ENCODE measurements at regions not wholly inside any gene's neighbourhood (a gene's known extent, or its start where the extent isn't known, plus 50 kb on each side); places are given as distances from the start of the nearest gene placed in this dataset.
"Not testable (repeated sequence)": the region's sequence is repeated elsewhere in the genome, so short reads cannot be mapped to it uniquely, and the experiment has no call there.

DNA sequence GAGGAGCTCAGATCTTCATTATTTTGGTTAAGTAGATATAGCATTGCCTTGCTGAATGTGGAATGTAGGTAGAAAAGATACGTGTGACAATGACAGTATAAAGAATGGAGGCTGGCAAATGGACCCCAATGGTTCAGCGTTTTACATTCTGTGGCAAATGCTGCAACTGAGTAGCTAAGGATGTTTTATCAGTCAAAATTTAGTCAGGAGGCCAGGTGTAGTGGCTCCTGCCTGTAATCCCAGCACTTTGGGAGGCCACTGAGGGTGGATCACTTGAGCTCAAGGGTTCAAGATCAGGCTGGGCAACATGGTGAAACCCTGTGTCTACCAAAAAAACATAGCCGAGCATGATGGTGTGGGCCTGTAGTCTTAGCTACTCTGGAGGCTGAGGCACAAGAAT is 120.5 kb upstream of the GHITM start:
- Histone ChIP-seq H3K4me2 (ENCODE audit: low read length) (no peak overlapping the region), H3K4me3 (replicated peaks in 1 of 2; ENCODE audit: low read depth in 1 of 2, low read length in 2 of 2) (no peak overlapping the region), H3K4me1 (ENCODE audit: control insufficient read depth in 1 of 2, insufficient read depth in 2 of 2, low read length in 2 of 2) (no peaks in the 10 kb centered on the region), H3K79me2 (ENCODE audit: insufficient read depth, low read length) (no peaks in the 10 kb centered on the region), H3K36me3 (ENCODE audit: control insufficient read depth in 1 of 2, insufficient read depth in 2 of 2, low read length in 2 of 2) (no peaks in the 10 kb centered on the region), H3K27ac (ENCODE audit: low read depth, low read length) (no peak overlapping the region), H2AFZ (ENCODE audit: low read depth, low read length, poor library complexity, severe bottlenecking) (no peak overlapping the region), H3K9me3 (ENCODE audit: control insufficient read depth in 1 of 2, insufficient read depth in 1 of 2, low read depth in 1 of 2, low read length in 2 of 2) (no peaks in the 10 kb centered on the region), H3K9me2 (ENCODE audit: insufficient read depth) (no peaks in the 10 kb centered on the region), H4K20me1 (ENCODE audit: insufficient read depth) (no peaks in the 10 kb centered on the region), H3K9ac (ENCODE audit: low read length) (no peak overlapping the region), H3K27me3 (ENCODE audit: insufficient read depth, low read length) (peaks cover 20% of the 10 kb centered on the region)
- intact Hi-C loops (cut with micrococcal nuclease) = no loop called here
- DNase-seq (ENCODE audit: low read depth, low spot score) (no peak), ATAC-seq (no peak)
- TF ChIP-seq YY1 (IDR thresholded peaks at IDR 0.05; ENCODE audit: extremely low read depth, insufficient replicate concordance, low read depth, low read length) = no peak
- no peak for TF ChIP-seq TCF7L2 (IDR thresholded peaks at IDR 0.05; ENCODE audit: borderline replicate concordance, extremely low read depth, insufficient read depth, insufficient read length)
- TF ChIP-seq, protein P1, sequence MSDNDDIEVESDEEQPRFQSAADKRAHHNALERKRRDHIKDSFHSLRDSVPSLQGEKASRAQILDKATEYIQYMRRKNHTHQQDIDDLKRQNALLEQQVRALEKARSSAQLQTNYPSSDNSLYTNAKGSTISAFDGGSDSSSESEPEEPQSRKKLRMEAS (IDR thresholded peaks at IDR 0.05) = no peak
- TF ChIP-seq, protein P2, sequence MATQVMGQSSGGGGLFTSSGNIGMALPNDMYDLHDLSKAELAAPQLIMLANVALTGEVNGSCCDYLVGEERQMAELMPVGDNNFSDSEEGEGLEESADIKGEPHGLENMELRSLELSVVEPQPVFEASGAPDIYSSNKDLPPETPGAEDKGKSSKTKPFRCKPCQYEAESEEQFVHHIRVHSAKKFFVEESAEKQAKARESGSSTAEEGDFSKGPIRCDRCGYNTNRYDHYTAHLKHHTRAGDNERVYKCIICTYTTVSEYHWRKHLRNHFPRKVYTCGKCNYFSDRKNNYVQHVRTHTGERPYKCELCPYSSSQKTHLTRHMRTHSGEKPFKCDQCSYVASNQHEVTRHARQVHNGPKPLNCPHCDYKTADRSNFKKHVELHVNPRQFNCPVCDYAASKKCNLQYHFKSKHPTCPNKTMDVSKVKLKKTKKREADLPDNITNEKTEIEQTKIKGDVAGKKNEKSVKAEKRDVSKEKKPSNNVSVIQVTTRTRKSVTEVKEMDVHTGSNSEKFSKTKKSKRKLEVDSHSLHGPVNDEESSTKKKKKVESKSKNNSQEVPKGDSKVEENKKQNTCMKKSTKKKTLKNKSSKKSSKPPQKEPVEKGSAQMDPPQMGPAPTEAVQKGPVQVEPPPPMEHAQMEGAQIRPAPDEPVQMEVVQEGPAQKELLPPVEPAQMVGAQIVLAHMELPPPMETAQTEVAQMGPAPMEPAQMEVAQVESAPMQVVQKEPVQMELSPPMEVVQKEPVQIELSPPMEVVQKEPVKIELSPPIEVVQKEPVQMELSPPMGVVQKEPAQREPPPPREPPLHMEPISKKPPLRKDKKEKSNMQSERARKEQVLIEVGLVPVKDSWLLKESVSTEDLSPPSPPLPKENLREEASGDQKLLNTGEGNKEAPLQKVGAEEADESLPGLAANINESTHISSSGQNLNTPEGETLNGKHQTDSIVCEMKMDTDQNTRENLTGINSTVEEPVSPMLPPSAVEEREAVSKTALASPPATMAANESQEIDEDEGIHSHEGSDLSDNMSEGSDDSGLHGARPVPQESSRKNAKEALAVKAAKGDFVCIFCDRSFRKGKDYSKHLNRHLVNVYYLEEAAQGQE (IDR thresholded peaks at IDR 0.05; ENCODE audit: low read depth) = no peak
- no peak for TF ChIP-seq FOSL1 (IDR thresholded peaks at IDR 0.05; ENCODE audit: low read depth)
- TF ChIP-seq EGR1 (IDR thresholded peaks at IDR 0.05; ENCODE audit: low read depth) = no peak
- no peak for TF ChIP-seq ZFX (IDR thresholded peaks at IDR 0.05)
- TF ChIP-seq RAD21 (IDR thresholded peaks at IDR 0.05; ENCODE audit: low read depth) = no peak
- no peak for TF ChIP-seq SIN3A (IDR thresholded peaks at IDR 0.05; ENCODE audit: low read depth)
- TF ChIP-seq, protein P3, sequence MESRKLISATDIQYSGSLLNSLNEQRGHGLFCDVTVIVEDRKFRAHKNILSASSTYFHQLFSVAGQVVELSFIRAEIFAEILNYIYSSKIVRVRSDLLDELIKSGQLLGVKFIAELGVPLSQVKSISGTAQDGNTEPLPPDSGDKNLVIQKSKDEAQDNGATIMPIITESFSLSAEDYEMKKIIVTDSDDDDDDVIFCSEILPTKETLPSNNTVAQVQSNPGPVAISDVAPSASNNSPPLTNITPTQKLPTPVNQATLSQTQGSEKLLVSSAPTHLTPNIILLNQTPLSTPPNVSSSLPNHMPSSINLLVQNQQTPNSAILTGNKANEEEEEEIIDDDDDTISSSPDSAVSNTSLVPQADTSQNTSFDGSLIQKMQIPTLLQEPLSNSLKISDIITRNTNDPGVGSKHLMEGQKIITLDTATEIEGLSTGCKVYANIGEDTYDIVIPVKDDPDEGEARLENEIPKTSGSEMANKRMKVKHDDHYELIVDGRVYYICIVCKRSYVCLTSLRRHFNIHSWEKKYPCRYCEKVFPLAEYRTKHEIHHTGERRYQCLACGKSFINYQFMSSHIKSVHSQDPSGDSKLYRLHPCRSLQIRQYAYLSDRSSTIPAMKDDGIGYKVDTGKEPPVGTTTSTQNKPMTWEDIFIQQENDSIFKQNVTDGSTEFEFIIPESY (IDR thresholded peaks at IDR 0.05; ENCODE audit: extremely low read depth, insufficient replicate concordance, low read length) = no peak
- no peak for TF ChIP-seq EZH2 (IDR thresholded peaks at IDR 0.05)
- no peak for TF ChIP-seq ELF1 (IDR thresholded peaks at IDR 0.05; ENCODE audit: borderline replicate concordance, low read depth)
- TF ChIP-seq SP1 (IDR thresholded peaks at IDR 0.05; ENCODE audit: low read depth) = no peak
- TF ChIP-seq CEBPB (IDR thresholded peaks at IDR 0.05; ENCODE audit: low read depth) = no peak
- ChIA-PET POLR2A (no interaction called here), RAD21 (ENCODE audit: low non-redundant PET in 1 of 2, low total read pairs in 2 of 2, uncharacterized antibody in 2 of 2, unreplicated experiment in 2 of 2) (no interaction called here), CTCF (interaction anchor here (1.5 kb wide), 1 partner anchor 8 kb away, joined by 5 read pairs; no protein-coding TSS in a partner anchor)
- BruUV-seq (replicated peaks) = no TSS peak

DNA sequence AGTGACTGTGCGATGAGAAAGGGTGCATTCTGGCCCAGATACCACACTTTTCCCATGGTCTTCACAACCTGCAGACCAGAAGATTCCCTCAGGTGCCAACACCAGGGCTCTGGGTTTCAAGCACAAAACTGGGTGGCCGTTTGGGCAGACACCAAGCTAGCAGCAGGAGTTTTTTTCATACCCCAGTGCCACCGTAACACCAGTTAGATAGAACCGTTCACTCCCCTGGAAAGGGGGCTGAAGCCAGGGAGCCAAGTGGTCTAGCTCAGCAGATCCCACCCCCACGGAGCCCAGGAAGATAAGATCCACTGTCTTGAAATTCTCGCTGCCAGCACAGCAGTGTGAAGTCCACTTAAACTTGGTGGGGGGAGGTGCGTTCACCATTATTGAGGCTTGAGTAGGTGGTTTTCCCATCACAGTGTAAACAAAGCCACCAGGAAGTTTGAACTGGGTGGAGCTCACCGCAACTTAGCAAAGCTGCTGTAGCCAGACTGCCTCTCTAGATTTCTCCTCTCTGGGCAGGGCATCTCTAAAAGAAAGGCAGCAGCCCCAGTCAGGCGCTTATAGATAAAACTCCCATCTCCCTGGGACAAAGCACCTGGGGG is 119.4 kb upstream of the GHITM start:
- peaks cover 20% of the 10 kb centered on the region for H3K27me3 ChIP-seq (ENCODE audit: insufficient read depth, low read length)
- RAD21 ChIA-PET (ENCODE audit: low non-redundant PET in 1 of 2, low total read pairs in 2 of 2, uncharacterized antibody in 2 of 2, unreplicated experiment in 2 of 2); CTCF ChIA-PET; H3K27ac ChIP-seq (ENCODE audit: low read depth, low read length); intact Hi-C loops (cut with micrococcal nuclease); H3K4me3 ChIP-seq (replicated peaks in 1 of 2; ENCODE audit: low read depth in 1 of 2, low read length in 2 of 2); H3K79me2 ChIP-seq (ENCODE audit: insufficient read depth, low read length); POLR2A ChIA-PET; H3K4me2 ChIP-seq (ENCODE audit: low read length); H3K9ac ChIP-seq (ENCODE audit: low read length); H3K4me1 ChIP-seq (ENCODE audit: control insufficient read depth in 1 of 2, insufficient read depth in 2 of 2, low read length in 2 of 2); ATAC-seq; DNase-seq (ENCODE audit: low read depth, low spot score); H3K9me3 ChIP-seq (ENCODE audit: control insufficient read depth in 1 of 2, insufficient read depth in 1 of 2, low read depth in 1 of 2, low read length in 2 of 2); H3K36me3 ChIP-seq (ENCODE audit: control insufficient read depth in 1 of 2, insufficient read depth in 2 of 2, low read length in 2 of 2); H3K9me2 ChIP-seq (ENCODE audit: insufficient read depth); H2AFZ ChIP-seq (ENCODE audit: low read depth, low read length, poor library complexity, severe bottlenecking); BruUV-seq (replicated peaks); H4K20me1 ChIP-seq (ENCODE audit: insufficient read depth): not testable (repeated sequence)

Measured in HCT116 (cell line).